ENCODE measurements at regions not wholly inside any gene's neighbourhood (a gene's known extent, or its start where the extent isn't known, plus 50 kb on each side); places are given as distances from the start of the nearest gene placed in this dataset.

GRCh38 chr3:6095006-6095405 lies 765.9 kb upstream of the GRM7 start:
- no peaks in the 10 kb centered on the region for H3K36me3 ChIP-seq (ENCODE audit: insufficient read depth, low read length)
- H3K4me3 ChIP-seq (ENCODE audit: low read length), result no peak overlapping the region
- H3K4me2 ChIP-seq (ENCODE audit: low read length), result no peak overlapping the region

DNA sequence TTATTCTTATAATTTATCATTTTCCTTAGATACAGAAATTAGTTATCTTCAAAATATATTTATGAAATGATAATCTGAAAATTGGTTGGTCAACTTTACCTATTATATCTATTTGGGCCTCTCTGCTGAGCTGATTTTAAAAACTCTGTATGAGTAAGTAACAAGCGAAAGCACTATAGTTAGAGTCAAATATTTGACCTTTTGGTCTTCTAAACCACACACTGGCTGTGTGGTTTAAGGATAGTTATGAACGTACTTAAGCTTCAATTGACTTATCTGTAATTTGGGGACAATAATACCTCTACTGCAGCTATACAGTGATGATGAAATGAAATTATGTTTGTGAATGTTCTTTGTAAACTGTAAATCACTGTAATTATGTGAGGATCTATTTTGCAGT lies 763.9 kb upstream of the GRM7 start:
- no peak overlapping the region for H3K27ac ChIP-seq (ENCODE audit: low read length)
- no peaks in the 10 kb centered on the region for H3K79me2 ChIP-seq (replicated peaks; ENCODE audit: insufficient read depth, low read length)
- no peaks in the 10 kb centered on the region for H3K36me3 ChIP-seq (ENCODE audit: insufficient read depth, low read length)
- H4K20me1 ChIP-seq (ENCODE audit: insufficient read depth), result no peaks in the 10 kb centered on the region
- TF ChIP-seq POLR2AphosphoS5 (IDR thresholded peaks at IDR 0.05), result no peak
- TF ChIP-seq MXI1 (conservative IDR thresholded peaks at IDR 0.05; ENCODE audit: poor library complexity, severe bottlenecking), result no peak
- no peak for TF ChIP-seq EZH2 (IDR thresholded peaks at IDR 0.05; ENCODE audit: borderline replicate concordance, insufficient read depth, low read length, poor library complexity, severe bottlenecking)
- no peak for TF ChIP-seq TAF1 (IDR thresholded peaks at IDR 0.05; ENCODE audit: low read depth)
- TF ChIP-seq, protein P1, sequence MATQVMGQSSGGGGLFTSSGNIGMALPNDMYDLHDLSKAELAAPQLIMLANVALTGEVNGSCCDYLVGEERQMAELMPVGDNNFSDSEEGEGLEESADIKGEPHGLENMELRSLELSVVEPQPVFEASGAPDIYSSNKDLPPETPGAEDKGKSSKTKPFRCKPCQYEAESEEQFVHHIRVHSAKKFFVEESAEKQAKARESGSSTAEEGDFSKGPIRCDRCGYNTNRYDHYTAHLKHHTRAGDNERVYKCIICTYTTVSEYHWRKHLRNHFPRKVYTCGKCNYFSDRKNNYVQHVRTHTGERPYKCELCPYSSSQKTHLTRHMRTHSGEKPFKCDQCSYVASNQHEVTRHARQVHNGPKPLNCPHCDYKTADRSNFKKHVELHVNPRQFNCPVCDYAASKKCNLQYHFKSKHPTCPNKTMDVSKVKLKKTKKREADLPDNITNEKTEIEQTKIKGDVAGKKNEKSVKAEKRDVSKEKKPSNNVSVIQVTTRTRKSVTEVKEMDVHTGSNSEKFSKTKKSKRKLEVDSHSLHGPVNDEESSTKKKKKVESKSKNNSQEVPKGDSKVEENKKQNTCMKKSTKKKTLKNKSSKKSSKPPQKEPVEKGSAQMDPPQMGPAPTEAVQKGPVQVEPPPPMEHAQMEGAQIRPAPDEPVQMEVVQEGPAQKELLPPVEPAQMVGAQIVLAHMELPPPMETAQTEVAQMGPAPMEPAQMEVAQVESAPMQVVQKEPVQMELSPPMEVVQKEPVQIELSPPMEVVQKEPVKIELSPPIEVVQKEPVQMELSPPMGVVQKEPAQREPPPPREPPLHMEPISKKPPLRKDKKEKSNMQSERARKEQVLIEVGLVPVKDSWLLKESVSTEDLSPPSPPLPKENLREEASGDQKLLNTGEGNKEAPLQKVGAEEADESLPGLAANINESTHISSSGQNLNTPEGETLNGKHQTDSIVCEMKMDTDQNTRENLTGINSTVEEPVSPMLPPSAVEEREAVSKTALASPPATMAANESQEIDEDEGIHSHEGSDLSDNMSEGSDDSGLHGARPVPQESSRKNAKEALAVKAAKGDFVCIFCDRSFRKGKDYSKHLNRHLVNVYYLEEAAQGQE (IDR thresholded peaks at IDR 0.05; ENCODE audit: borderline replicate concordance), result no peak
- TF ChIP-seq SMC3 (conservative IDR thresholded peaks at IDR 0.05; ENCODE audit: poor library complexity), result no peak
- no peaks in the 10 kb centered on the region for H3F3A ChIP-seq (ENCODE audit: insufficient read depth, low read length, poor library complexity, severe bottlenecking)
- no peaks in the 10 kb centered on the region for H3K27me3 ChIP-seq (ENCODE audit: insufficient read depth, low read depth, low read length)
- H3K4me2 ChIP-seq (ENCODE audit: low read length), result no peak overlapping the region
- no peaks in the 10 kb centered on the region for H3K9me3 ChIP-seq (ENCODE audit: low read length)
- H3K9me2 ChIP-seq (ENCODE audit: insufficient read depth, low read length), result no peaks in the 10 kb centered on the region
- H2AFZ ChIP-seq (ENCODE audit: low read depth, low read length), result no peak overlapping the region
- no peak overlapping the region for H3K9ac ChIP-seq (ENCODE audit: low read length)
- no peak overlapping the region for H3K4me3 ChIP-seq (ENCODE audit: low read length)

More at GRCh38 chr3:6095006-6095405, 765.9 kb upstream of the GRM7 start:
- Histone ChIP-seq H3K79me2 (replicated peaks; ENCODE audit: insufficient read depth, low read length) (no peaks in the 10 kb centered on the region), H3K9me2 (ENCODE audit: insufficient read depth, low read length) (no peaks in the 10 kb centered on the region), H3K9me3 (ENCODE audit: low read length) (no peaks in the 10 kb centered on the region), H3K27me3 (ENCODE audit: insufficient read depth, low read depth, low read length) (no peaks in the 10 kb centered on the region), H3K9ac (ENCODE audit: low read length) (no peak overlapping the region), H3F3A (ENCODE audit: insufficient read depth, low read length, poor library complexity, severe bottlenecking) (no peaks in the 10 kb centered on the region), H3K27ac (ENCODE audit: low read length) (no peak overlapping the region), H2AFZ (ENCODE audit: low read depth, low read length) (no peak overlapping the region), H4K20me1 (ENCODE audit: insufficient read depth) (no peaks in the 10 kb centered on the region)
- TF ChIP-seq POLR2AphosphoS5 (IDR thresholded peaks at IDR 0.05) (no peak), MXI1 (conservative IDR thresholded peaks at IDR 0.05; ENCODE audit: poor library complexity, severe bottlenecking) (no peak), EZH2 (IDR thresholded peaks at IDR 0.05; ENCODE audit: borderline replicate concordance, insufficient read depth, low read length, poor library complexity, severe bottlenecking) (no peak), SMC3 (conservative IDR thresholded peaks at IDR 0.05; ENCODE audit: poor library complexity) (no peak), TAF1 (IDR thresholded peaks at IDR 0.05; ENCODE audit: low read depth) (no peak), RAD21 (conservative IDR thresholded peaks at IDR 0.05) (no peak), EP300 (conservative IDR thresholded peaks at IDR 0.05; ENCODE audit: poor library complexity, severe bottlenecking) (no peak)
- TF ChIP-seq, protein P1 (IDR thresholded peaks at IDR 0.05; ENCODE audit: borderline replicate concordance), result no peak
- TF ChIP-seq, protein P2, sequence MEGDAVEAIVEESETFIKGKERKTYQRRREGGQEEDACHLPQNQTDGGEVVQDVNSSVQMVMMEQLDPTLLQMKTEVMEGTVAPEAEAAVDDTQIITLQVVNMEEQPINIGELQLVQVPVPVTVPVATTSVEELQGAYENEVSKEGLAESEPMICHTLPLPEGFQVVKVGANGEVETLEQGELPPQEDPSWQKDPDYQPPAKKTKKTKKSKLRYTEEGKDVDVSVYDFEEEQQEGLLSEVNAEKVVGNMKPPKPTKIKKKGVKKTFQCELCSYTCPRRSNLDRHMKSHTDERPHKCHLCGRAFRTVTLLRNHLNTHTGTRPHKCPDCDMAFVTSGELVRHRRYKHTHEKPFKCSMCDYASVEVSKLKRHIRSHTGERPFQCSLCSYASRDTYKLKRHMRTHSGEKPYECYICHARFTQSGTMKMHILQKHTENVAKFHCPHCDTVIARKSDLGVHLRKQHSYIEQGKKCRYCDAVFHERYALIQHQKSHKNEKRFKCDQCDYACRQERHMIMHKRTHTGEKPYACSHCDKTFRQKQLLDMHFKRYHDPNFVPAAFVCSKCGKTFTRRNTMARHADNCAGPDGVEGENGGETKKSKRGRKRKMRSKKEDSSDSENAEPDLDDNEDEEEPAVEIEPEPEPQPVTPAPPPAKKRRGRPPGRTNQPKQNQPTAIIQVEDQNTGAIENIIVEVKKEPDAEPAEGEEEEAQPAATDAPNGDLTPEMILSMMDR (IDR thresholded peaks at IDR 0.05; ENCODE audit: poor library complexity, severe bottlenecking), result no peak
